ENCODE measurements at regions not wholly inside any gene's neighbourhood (a gene's known extent, or its start where the extent isn't known, plus 50 kb on each side); places are given as distances from the start of the nearest gene placed in this dataset.

DNA sequence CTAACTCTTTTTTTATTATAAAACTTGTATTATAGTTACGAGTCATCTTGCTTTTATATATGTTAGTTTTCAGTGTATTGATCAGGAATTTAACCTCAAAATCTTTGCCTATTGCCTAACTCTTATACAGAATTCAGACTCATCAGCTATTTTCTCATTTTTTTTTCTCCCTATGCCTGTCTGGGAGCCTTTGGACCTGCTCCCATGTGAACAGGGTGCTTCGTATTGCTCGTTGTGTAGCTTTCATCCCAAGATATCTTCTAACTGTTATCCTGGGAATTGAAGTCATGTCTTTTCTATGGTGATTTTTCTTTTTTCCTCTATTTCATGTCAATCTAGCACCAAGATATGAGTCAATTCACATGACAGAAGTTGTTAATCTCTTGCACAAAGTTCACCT, 814.0 kb downstream of the SLC4A3 start:
- no peaks in the 10 kb centered on the region for H3K36me3 ChIP-seq
- TF ChIP-seq, protein P1, sequence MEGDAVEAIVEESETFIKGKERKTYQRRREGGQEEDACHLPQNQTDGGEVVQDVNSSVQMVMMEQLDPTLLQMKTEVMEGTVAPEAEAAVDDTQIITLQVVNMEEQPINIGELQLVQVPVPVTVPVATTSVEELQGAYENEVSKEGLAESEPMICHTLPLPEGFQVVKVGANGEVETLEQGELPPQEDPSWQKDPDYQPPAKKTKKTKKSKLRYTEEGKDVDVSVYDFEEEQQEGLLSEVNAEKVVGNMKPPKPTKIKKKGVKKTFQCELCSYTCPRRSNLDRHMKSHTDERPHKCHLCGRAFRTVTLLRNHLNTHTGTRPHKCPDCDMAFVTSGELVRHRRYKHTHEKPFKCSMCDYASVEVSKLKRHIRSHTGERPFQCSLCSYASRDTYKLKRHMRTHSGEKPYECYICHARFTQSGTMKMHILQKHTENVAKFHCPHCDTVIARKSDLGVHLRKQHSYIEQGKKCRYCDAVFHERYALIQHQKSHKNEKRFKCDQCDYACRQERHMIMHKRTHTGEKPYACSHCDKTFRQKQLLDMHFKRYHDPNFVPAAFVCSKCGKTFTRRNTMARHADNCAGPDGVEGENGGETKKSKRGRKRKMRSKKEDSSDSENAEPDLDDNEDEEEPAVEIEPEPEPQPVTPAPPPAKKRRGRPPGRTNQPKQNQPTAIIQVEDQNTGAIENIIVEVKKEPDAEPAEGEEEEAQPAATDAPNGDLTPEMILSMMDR (IDR thresholded peaks at IDR 0.05; ENCODE audit: low read depth, low read length), result no peak
- no peaks in the 10 kb centered on the region for H3K27me3 ChIP-seq
- H3K4me3 ChIP-seq, result no peak overlapping the region
- no peaks in the 10 kb centered on the region for H3K9me3 ChIP-seq (ENCODE audit: low read depth)
- DNase-seq (ENCODE audit: low read depth in 1 of 2, low spot score in 1 of 2), result no peak
- H3K4me1 ChIP-seq (ENCODE audit: low read depth), result no peaks in the 10 kb centered on the region
- H3K27ac ChIP-seq, result no peak overlapping the region

DNA sequence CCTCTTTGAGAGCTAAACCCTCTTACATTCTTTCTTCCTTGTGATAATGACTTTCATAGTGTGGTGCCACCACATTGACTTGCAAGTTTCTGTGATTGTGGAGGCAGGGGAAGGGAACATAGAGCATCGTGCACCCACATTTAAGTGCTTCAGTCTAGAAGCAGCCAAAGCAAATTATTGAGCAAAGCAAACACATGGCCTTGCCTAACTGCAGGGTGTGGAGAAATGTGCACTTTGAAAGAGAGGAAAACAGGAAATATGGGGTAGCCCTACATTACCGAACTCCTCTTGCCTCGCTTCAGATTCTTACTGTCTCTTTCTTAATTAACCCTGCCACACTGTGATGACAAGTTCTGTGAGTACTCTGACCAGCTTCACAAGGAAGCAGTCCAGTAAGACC, 814.6 kb downstream of the SLC4A3 start:
- TF ChIP-seq, protein P1 (IDR thresholded peaks at IDR 0.05; ENCODE audit: low read depth, low read length), result no peak
- H3K27me3 ChIP-seq, result no peaks in the 10 kb centered on the region
- no peaks in the 10 kb centered on the region for H3K4me1 ChIP-seq (ENCODE audit: low read depth)
- no peak overlapping the region for H3K27ac ChIP-seq
- no peak for DNase-seq (ENCODE audit: low read depth in 1 of 2, low spot score in 1 of 2)
- no peaks in the 10 kb centered on the region for H3K9me3 ChIP-seq (ENCODE audit: low read depth)
- H3K36me3 ChIP-seq, result no peaks in the 10 kb centered on the region
- H3K4me3 ChIP-seq, result no peak overlapping the region

GRCh38 chr2:220445429-220446105, 818.1 kb downstream of the SLC4A3 start:
- Histone ChIP-seq H3K4me1 (ENCODE audit: low read depth) (no peaks in the 10 kb centered on the region), H3K27me3 (no peaks in the 10 kb centered on the region), H3K27ac (no peak overlapping the region), H3K4me3 (no peak overlapping the region), H3K9me3 (ENCODE audit: low read depth) (no peaks in the 10 kb centered on the region), H3K36me3 (no peaks in the 10 kb centered on the region)
- DNase-seq (ENCODE audit: low read depth in 1 of 2, low spot score in 1 of 2), result peak in 1 of 2 donors; percentile 20
- TF ChIP-seq, protein P1 (IDR thresholded peaks at IDR 0.05; ENCODE audit: low read depth, low read length), result no peak

GRCh38 chr2:220446106-220446712, 818.8 kb downstream of the SLC4A3 start:
- Histone ChIP-seq H3K4me1 (ENCODE audit: low read depth) (no peaks in the 10 kb centered on the region), H3K4me3 (no peak overlapping the region), H3K36me3 (no peaks in the 10 kb centered on the region), H3K9me3 (ENCODE audit: low read depth) (no peaks in the 10 kb centered on the region), H3K27ac (no peak overlapping the region), H3K27me3 (no peaks in the 10 kb centered on the region)
- no peak for DNase-seq (ENCODE audit: low read depth in 1 of 2, low spot score in 1 of 2)
- TF ChIP-seq, protein P1 (IDR thresholded peaks at IDR 0.05; ENCODE audit: low read depth, low read length), result no peak

DNA sequence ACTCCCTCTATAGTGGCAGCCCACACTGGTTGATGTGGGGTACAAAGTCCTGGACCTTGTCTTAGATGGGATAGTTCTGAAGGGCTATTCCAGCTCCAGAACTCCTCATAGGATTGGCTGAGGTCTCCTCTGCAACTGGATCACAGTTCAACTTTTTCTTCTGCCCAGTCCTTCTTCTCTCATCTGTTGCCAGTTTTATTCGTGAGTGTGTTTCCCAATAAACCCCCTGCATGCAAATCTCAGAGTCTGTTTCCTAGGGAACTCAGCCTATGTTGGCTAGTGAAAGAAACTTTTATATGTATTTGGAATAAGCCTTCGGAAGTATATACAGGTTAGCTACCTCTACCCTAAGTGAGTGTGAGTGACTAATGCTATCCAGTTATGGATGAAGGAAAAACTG, 823.4 kb downstream of the SLC4A3 start:
- Histone ChIP-seq H3K27me3 (no peaks in the 10 kb centered on the region), H3K4me3 (no peak overlapping the region), H3K27ac (no peak overlapping the region), H3K9me3 (ENCODE audit: low read depth) (no peaks in the 10 kb centered on the region), H3K36me3 (no peaks in the 10 kb centered on the region), H3K4me1 (ENCODE audit: low read depth) (no peaks in the 10 kb centered on the region)
- TF ChIP-seq, protein P1 (IDR thresholded peaks at IDR 0.05; ENCODE audit: low read depth, low read length), result no peak
- DNase-seq (ENCODE audit: low read depth in 1 of 2, low spot score in 1 of 2), result no peak

All from cardiac muscle cell (in vitro differentiated cells and primary cell).